NCI-H524 (cell line): ENCODE measurements at regions not wholly inside any gene's neighbourhood (a gene's known extent, or its start where the extent isn't known, plus 50 kb on each side); places are given as distances from the start of the nearest gene placed in this dataset.

Source experiments
- DNase-seq, 2 experiments: peaks; one replicate each; lab custom pipeline; 2025; lab: John Stamatoyannopoulos, UW

DNA sequence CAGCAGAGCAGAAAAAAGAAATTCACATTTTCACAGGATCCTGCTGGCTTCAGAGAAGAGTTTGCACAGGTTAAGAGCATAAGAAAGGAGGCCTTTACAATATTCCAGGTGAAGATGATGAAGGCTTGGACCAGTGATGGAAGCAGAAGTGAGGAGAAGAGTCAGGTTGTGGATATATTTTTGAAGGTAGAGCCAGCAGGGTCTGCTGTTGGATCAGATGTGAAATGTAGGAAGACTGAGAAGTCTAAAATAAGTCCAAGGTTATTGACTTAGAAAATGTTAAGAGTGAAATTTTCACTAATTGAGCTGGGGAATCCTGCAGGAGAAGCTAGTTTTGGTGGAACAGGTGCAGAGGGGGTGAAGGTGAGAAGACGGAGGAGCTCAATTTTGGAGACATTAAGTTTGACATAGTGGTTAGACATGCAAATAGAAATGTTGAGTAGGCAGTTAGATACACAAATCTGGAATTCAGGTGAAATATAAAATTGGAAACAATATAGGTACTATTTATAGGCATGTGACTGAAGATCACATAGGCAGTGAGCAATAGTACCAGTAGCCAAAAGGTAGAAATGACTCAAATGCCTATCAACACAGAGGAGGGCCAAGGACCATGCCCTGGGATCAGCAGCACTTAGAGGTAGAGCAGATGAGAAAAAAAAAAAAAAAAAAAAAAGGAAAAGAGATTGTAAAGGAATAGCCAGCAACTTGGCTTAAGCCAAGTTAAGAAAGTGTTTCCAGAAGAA is 252.0 kb downstream of the AASDHPPT start:
- no peak for DNase-seq

DNA sequence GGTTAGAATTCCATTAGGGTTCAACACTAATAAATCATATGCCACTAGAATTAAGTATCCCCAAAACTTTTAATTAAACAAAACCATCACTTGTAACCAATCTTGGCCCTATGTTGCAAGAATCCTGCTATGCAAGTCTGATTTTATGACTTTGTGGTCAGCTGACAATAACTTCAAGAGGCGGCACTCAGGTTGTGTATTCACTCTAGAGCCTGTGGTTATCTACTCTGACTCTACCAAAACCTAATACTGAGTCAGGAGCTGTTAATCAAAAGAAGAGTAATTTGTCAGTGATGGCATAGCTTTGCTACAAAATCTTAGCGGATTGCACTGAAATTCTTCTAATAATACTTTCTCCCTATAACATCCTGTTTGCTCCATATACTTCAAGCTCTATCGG is 253.7 kb downstream of the AASDHPPT start:
- no peak for DNase-seq

DNA sequence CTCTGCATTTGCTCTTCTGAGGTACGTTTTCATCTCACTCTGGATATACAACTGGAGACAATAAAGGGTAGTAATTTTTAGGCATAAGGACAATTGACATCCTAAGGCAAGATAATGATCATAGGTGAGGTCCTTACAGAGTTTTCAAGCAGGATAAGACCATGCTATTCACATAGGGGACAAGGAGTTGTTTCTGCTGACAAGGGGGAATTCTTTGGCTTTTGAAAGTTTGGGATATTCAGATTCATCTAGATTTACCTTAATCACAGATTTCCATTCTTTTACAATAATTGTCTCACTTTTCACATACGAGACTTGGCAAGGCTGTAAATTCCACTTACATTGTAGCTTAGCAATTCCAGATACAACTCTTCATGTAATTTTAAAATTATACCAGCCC is 256.2 kb downstream of the AASDHPPT start:
- DNase-seq = no peak

DNA sequence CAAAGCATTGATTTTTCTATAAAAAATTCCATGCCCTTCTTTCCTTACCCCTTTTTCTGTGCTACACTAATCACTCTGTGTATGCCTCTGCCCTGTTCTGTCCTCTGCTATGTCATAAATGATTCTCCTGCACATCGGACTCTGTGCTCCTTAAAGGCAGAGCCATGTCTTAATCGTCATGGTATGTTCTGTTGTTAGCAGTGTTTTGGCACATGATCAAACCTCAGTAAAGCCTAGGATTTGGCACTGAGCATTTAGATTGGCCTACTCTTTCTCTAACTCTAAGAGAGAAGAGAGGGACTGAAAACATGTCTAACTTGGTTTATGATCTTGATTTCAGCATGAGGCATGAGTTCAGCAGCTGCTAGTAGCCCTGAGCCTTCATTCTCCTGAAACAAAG is 266.9 kb downstream of the AASDHPPT start:
- no peak for DNase-seq

DNA sequence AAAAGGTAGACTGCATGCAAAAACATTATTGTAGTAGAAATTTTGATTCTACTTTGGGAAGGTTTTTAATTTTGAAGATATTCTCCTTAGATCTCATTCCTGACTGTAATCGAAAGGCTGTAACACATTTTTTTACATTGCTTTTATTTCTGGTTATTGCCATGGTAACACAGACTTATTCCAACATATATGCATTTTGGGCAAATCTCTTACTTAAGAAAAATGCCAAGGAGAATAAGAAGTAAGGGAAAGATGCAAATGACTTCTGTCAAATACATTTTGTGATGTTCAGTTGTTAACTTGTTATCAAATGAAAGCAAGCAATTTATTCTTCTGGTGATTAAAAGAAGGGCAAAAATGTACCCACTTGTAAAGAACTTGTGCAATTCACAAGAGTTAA is 267.5 kb downstream of the AASDHPPT start:
- DNase-seq = no peak

DNA sequence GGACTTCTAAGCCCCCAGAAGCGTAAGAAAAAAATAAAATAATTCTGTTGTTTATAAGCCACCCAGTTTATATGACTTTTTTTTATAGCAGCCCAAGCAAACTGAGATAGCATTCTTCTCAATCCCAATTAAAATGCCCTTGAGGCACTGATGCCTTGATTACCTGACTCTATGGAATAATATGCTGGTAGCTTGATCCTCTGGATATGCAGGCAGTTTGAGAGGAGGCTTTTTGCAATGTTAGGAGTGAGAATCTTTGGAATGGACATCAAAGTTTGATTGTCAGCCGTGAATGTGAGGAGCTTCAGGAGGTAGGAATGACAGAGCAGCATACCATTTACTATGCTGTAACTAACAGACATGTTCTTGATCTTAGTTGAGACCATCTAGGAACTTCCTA is 275.6 kb downstream of the AASDHPPT start:
- DNase-seq = no peak

DNA sequence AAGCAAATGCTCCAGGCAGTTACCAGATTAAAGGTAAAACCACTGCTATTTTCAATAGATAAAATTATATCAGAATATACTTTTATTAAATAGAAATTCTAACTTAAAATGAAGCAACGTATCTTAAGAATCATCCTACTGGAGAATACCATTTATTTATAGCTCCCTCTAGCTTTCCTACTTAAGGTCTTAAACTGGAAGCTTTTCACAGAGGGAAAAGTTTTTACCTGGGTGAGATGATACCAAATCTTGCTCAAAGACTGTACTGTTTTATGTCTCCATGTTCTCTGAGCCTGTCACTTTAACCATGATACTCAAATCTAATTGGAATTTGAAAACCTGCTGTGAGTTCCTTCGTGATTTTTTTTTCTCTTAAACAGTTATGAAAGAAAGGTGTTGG is 291.8 kb downstream of the AASDHPPT start:
- DNase-seq = no peak

DNA sequence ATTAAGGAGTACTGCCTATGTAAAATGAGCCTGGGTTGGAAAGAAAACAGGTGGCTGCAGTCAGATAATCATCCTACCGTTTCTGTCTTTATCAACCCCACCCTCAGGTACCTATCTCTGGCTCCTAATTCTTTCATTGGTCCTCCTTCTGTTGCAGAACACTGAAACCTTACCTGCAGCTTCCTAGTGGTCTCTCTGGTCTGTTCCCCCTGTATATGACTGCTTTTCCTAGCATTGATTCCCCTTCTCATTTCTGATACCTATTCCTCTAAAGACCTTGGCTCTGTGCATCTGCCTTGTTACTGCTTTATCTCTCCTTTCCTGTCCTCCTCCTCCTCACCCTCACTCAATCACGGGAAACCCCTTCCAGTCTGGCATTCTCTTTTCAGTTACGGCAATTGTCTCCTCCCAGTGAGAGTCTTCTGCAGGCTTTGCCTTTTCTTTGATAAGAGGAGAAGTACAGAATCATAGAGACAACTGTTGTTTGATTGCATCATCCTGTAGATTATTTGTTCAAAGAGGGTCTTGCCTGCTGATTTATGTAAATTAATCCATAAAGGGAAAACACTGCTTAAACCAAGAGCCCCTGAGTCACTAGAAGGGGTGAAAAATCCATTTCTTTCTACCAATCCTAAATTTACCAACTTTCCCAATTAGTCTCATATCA is 301.2 kb downstream of the AASDHPPT start:
- DNase-seq = no peak

DNA sequence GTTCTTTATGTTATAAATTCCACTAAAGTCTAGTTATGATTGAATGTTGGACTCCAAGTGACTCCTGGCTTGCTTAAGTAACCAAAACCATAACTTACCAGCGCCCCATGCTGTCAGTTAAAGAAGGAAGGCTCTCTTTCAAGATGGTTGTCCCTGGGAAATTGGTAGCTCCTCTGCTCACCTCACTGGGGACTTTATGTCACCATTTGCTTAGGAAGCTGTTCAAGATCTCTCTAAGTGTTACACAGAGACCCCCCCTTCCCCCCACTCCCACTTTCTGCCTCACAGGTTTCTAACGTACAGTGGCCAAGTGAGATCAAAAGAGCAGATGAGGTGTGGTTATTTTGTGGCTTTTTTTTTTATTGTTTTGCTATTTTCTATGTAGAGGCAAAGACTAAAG is 301.8 kb downstream of the AASDHPPT start:
- DNase-seq = no peak

DNA sequence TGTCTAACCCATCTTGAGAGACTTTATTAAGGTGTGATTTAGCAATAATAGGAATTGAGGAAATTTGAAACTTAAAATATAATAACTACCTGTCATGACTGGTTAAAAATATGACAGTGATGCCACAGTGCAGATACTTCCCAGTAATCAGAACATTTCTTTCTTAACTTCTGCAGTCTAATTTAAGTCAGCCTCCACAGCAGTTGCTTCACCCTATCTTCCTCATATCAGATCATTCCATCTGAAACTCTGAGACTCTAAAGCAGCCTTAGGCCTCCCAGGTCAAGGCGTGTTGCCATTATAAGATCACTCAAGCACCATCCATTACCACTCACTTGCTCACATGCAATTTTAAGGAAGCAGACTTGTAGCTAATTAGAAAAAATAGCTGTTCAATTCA is 302.2 kb downstream of the AASDHPPT start:
- DNase-seq = no peak

DNA sequence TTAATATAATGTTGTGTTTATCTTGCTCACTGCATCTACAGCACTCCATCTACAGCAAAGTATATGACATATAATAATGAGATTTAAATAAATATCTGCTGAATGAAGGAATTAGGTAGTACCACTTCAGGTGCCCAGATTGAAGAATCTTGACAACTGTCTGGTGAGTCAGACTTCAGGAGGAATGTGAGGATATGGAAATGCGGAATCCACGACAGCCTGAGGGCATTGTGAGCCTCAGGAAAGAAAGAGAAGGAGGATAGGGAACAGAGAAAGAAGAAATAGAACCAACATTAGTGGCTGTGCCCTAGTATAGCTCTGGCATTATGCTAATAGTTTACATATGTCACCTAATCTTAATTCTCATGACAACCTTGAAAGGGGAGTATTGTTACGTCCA is 304.4 kb downstream of the AASDHPPT start:
- no peak for DNase-seq

DNA sequence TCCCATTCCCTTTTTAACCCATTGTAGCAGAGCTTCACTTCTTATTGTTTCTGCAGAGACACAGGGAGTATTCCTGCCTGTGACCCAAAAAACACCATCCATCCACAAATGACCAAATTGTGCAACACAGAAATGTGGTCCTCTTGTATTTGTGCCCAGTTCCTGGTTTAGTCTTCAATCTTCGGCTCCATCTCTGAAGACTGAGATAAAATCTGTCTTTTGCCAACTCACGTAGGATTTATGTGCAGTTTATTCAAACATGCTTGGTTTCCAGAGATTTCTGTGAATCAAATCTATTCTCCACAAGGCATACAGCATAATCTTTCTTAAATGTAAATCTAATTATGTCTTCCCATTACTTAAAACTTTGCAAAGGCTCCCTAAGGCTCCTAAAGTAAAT is 307.0 kb downstream of the AASDHPPT start:
- no peak for DNase-seq

DNA sequence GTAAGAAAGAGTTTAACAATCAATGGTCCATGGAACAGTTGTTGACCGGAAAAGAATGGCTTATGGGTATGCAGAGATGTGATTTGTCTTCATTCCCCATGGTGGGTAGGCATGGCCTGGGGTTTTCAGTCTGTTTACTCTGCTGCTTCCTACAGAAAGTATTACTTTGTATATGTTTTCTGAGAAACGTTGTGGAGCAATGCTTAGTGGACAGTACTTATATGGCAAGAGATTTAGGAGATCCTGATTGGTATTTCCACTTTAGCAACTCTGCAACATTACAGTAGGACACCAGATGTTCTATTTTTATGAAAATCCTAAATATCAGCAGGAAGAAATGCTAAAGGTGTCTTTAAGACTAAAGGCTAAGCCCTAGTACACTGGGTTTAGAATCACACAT is 309.1 kb downstream of the AASDHPPT start:
- DNase-seq = no peak

DNA sequence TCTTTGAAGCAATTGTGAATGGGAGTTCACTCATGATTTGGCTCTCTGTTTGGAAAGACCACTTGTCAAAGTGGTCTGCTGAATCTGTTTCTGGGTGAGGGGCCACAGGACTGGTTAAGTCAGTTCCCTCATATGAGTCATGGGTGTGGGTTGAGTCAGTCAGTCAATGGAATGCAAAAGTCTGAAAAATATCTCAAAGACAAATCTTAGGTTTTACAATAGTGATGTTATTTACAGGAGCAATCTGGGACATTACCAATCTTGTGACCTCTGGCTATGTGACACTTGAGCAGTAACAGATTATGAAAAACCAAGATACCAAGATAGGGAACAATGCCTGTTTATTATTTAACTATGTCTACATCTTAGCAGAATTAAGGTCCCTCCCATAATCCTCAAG is 311.6 kb downstream of the AASDHPPT start:
- DNase-seq = no peak

DNA sequence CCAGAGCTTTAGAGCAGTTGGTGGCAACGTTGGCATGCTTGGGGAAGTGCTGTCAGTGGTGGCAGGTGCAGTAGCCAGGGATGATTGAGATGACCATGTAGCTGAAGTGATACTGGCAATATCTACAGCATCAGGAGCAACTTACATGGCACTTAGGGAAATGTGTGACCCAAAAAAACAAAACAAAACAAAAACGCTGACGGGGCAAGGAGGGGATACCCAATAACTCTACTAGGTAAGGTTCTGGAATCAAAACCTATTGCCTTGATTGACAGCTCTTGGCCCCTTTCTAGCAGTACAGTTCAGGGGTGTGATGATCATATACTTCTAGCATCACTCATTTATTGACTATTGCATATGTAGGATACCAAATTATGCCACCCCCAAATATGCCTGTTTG is 312.6 kb downstream of the AASDHPPT start:
- no peak for DNase-seq

DNA sequence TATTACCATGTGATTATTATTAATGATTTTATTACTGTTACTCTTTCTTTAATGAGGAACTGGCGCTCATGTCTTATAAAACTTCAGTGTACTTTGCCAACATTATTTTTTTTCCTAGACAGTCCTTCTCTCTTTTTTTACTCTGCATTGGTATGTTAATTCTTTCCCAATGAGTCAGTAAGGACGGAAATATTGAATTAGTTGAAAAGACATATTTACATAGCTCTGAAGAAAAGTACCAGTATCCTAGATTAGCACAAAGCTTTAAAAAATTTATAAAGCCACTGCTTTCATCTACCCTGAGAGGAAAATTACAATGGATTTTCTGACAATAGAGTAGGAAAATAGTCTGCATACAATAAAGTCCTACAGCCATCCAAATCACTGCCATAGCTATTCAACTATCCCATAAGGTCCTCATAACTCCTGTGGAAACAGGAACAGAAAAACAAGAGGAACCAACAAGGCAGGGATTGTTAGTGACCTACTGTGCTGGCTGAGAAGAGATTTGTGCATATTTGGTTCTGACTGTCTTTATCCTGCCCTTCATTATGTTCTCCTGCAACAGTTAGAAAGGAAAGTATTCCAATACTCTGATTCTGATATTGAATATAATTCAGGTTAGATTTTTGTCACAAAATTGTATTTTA is 314.4 kb downstream of the AASDHPPT start:
- DNase-seq = no peak

DNA sequence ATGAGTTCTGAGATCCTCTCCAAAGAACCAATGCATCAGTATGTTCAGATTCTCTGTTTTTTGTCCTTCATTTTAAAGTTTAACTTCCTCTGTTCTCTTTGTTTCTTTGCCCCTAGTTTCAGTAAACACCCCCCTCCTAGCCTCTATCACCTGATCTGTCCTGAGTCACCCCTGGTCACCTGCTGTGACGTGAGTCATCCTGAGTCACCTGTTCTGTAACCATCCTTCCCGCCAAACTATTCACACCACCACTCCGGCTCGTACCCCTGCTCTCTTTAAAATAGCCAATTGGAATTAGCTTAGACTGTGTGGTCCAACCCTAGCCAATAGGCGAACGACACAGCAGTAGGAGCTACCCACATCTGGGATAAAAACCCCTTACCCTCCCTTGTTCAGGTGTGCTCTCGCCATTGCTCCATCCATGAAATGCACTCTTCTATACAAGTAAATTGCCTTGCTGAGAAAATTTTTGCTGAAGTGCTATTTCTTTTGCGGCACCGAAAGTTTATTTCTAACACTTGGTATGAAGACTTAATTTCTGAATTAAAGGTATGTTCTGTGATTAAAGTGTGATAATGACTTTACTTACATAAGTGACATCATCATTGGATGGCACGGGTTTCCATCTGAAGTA is 318.4 kb downstream of the AASDHPPT start:
- no peak for DNase-seq

DNA sequence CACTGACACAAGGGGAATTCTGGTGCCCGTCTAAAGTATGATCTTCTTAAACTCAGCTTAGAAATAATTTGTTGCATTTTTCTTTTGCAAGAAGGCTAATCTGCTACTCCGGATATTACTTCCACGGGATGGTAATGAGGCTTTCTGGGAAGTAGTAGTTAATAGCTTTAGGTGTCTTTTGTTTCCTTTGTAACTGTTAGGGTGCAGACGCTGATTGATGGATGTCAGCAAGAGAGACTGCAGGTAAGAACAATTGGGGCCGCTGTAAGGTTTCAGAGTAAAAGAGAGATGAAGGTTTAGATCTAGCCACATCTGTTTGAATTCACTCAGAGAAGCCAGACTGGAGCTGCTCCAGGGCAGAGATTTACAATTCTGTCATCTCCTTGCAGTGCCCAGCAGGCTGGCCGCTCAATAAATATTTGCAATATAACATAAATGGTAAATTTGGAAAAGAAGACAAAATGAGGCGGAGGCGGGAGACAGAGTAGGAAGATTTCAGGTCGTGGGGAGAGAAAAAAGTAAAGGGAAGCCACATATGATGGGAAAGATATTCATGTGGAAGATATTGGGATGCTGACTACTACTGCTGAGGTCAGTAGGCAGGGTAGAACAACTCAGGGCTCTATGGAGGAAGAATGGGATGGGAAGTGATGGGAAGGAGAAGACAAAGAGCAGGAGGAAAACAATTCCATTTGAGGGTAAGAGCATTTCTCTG is 320.5 kb downstream of the AASDHPPT start:
- no peak for DNase-seq

DNA sequence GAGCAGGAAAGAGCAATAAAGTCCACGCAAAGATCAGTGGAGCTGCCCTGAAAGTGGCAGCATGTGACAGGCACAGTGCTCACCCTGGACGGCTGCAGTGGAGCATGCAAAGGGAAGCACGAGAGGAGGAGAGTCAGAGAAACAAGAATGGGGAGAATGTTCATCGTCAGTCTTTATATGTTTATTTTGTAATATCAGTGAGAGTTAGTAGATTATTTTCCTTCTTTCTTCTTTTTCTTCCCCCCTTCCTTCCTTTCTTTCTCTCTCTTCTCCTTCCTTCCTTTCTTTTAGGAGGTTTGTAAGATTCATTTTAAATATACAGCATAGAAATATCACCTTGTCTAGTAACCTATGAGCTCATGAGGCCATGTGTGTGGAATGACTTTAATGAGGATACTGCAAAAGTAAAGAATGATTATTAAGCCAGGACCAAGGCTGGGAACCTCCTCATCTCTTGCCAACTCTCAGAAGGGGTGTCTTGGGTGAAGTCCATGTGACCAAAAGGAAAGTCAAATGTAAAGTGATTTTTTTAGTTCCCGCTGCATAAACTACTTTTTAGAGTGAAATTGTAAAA is 321.1 kb downstream of the AASDHPPT start:
- DNase-seq = no peak

DNA sequence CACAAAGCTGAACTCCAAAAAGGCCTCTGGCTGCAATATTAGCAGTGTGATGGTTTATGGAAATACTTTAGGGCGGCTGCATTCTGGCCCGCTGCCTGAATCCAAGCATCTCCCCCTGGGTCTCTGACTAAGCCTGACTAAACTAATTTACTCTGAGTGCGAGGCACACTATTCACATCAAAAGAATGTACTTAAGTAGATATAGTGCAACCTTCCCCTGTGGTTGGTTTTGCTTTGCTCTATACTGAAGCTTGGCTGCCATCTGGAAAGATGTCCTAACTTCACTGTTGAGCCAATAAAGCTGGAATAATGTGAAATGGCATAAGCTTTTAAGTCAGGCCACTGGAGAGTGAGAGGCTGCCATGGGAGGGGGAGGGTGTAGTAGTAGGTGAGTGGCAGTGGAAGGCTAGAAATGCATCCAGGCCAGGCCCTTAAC is 321.6 kb downstream of the AASDHPPT start:
- DNase-seq = no peak

DNA sequence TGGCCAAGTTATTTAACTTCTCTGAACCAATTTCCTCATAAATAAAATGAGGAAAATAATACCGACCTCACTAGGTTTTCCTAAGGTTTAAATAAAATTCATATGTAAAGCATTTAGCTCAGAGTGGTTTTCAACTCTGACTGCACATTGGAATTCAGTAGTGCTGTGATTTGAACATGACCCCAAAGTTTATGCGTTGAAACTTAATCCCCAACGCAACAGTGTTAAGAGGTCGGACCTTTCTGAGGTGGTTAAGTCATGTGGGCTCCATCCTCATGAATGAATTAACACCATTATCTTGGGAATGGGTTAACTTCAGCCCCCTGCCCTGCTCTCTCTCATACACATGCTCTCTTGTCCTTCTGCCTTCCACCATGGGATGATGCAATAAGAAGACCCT is 322.2 kb downstream of the AASDHPPT start:
- no peak for DNase-seq
